GM18505 (cell line): ENCODE measurements at regions not wholly inside any gene's neighbourhood (a gene's known extent, or its start where the extent isn't known, plus 50 kb on each side); places are given as distances from the start of the nearest gene placed in this dataset.
"Not testable (repeated sequence)": the region's sequence is repeated elsewhere in the genome, so short reads cannot be mapped to it uniquely, and the experiment has no call there.

Experiments
- ATAC-seq: cut with Tn5 transposase; IDR thresholded peaks from one replicate; pipeline ENCODE4 v1.9.1; 2021; ENCODE audit not compliant: unreplicated experiment
- POLR2A ChIP-seq: IDR thresholded peaks from 4 replicates; pipeline ENCODE4 v1.6.1; 2011; ENCODE audit warnings: borderline replicate concordance; ENCODE audit not compliant: insufficient read depth, insufficient read length; ENCODE audit errors: extremely low read depth

DNA sequence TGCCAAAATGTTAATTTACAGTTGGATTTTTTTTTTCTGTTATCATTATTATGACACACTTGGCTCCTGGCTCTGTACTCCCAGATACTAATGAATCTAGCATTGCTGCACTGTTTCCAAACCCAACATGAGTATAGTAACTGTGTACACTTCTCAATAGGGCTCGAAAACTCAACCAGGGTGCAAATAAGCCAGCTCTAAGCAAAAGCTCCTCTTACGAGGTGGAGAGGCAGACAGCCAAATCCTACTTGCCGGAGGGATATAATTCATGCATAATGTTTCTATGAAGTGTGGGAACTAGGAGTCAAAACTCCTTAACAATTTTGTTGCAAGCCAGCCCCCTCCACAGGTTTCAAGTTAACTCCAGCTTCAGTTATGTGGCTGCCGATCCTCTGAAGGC is 510.4 kb upstream of the ZP4 start:
- ATAC-seq = no peak
- TF ChIP-seq POLR2A = no peak

DNA sequence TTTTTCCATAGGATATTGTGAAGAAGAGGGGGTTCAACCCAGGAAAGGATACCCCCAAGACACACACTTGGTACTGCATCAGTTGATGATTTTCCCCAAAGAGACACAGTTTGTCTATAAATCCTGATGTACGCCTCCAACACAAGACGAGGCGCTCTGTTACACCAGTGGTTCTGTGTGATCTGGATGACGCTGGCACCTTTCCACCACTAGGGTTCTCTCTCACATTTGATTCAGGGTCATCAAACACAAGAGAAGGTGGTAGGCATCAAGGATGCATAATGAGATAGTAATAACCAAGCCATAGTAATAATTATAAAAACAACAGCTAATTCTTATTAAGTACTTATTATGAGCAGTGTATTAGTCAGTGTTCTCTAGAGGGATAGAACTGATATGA is 508.8 kb upstream of the ZP4 start:
- no peak for TF ChIP-seq POLR2A
- ATAC-seq = no peak

DNA sequence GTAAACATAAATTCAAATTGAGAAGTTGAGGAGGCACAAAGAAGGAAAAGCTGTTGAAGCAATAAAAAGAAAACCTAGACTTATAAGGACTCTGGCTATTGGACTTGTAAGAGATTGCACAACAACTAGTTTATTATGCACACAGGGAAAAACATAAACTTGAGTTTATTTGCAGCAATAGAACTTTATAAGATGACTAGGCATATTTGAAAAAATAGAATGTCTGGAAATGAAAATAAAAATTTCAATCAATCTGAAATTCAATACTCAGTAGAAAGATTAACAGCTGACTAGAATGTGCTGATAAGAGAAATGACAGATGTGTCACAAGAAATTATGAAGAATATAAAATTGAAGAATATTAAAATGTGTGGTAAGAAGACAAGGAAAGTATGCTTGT is 505.4 kb upstream of the ZP4 start:
- no peak for ATAC-seq
- no peak for TF ChIP-seq POLR2A

DNA sequence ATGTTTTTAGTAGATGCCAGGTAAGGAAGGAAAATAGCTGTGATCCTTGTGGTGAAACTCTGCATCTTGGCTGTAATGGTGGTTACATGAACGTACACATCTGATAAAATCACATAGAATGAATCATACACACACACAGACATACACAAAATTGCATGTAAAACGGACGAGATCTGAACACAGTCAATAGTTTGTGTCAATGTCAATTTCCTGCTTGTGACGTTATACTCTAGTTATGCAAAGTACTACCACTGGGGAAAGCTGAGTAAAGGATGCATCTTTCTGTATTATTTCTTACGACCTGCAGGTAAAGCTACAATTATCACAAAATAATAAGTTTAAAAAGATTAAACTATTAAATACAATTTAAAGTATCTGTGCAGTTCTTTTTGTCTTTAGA is 493.7 kb upstream of the ZP4 start:
- TF ChIP-seq POLR2A = no peak
- ATAC-seq = no peak

DNA sequence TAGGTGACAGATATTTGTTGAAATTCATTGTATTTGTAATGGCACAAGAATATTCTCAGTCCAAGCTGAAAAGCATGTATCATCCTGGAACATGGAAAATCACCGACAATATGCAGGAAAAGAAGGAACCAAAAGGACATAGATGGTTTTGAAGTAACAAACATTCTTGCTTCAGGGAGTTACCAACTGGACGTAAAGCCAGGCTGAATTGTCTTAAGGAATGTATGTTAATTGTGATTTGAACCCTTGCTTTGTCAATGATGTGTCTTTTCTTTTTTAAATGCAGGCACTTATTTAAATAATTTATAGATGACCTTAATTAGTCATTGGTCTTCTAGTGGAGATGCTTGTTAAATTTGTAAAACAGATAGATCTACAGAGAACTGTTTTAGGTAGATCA is 489.4 kb upstream of the ZP4 start:
- no peak for TF ChIP-seq POLR2A

DNA sequence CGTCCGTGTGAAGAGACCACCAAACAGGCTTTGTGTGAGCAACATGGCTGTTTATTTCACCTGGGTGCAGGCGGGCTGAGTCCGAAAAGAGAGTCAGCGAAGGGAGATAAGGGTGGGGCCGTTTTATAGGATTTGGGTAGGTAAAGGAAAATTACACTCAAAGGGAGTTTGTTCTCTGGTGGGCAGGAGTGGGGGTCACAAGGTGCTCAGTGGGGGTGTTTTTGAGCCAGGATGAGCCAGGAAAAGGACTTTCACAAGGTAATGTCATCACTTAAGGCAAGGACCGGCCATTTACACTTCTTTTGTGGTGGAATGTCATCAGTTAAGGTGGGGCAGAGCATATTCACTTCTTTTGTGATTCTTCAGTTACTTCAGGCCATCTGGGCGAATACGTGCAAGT is 488.7 kb upstream of the ZP4 start:
- not testable (repeated sequence) for ATAC-seq

More for the DNA sequence above, 489.4 kb upstream of the ZP4 start:
- ATAC-seq = no peak

DNA sequence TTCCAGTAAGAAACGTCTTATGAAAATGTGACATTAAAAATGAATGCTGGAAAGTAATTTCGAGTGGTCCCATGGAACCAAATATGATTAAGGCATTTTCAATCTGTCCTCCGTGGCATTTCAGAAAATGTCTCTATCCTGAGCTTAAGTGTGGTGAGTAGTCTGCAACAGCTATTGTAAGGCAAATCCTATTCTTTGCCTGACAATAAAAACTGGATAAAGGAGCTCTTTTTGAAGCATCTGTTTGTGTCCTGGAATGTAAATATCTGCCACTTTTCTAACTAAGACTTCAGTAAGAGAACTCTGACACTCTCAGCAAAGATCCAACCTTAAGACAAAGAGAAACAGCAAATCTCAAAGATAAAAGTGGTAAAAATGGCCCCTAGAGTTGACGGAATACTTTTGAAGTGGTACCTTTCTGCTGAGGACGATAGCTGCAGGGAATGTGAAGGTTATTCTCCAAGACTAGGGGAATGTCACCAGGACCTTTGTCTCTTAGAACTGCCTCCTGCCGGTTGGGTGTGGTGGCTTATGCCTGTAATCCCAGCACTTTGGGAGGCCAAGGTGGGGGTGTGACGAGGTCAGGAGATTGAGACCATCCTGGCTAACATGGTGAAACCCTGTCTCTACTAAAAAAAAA is 486.7 kb upstream of the ZP4 start:
- no peak for TF ChIP-seq POLR2A
- no peak for ATAC-seq

DNA sequence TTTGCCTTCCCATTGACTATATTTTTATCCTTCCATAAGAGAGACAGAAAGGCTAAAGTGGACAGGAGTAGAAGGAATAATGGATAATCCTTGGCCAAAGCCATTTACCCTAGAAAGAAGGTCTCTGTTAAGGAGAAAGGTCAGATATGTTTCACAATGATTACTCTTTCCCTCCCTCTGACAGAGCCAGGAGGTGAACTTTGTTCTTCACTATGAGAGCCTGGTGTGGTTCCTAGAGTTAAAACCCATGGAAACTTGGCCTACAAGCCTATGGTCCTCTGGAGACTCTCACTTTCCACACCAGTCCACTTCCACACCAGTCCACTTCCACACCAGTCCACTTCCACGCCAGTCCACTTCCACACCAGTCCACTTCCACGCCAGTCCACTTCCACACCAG is 479.9 kb upstream of the ZP4 start:
- TF ChIP-seq POLR2A = no peak

DNA sequence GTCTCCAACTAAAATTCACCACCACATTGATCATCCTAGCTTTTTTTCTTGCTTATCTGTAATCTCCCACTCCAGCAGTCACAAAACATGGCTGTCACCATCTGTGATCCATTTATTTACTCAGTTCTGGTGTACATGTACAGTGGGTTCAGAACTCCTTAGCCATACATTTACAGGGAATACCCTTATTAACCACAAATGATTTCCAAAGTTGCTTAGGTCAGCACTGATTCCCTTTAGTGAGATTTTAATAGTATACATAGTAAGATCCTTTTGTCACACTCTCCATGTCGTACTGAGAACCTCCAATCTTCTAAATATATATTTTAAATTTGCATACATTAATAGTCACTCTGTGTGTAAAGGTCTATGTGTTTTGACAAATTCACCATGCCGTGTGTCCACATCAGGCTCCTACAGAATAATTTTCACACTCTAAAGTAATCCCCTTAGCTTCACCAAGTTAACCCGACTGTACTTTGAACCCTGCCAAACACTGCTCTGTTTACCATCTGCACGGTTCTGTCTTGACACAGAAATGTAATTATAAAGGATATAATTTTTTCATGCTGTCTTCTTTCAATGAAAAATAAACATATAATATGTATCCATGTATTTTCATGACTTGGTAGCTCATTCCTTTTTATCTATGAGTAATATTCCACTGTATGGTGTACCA is 473.6 kb upstream of the ZP4 start:
- no peak for ATAC-seq
- TF ChIP-seq POLR2A = no peak

More for the DNA sequence above, 479.9 kb upstream of the ZP4 start:
- no peak for ATAC-seq

DNA sequence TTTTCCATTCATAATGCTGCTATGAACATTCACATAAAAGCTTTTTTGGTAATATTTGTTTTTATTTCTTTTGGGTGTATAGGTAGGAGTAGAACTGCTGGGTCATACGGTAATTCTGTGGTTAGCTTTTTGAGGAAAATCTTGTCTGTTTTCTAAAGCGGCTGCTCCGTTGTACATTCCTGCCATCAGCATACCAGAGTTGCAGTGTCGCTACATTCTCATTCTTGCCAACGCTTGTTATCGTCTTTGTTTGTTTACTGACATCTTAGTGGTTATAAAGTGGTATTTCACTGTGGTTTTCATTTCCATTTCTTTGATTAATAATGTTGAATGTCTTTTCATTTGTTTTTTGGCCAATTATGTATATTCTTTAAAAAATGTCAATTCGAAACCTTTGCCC is 469.8 kb upstream of the ZP4 start:
- no peak for TF ChIP-seq POLR2A
- no peak for ATAC-seq

DNA sequence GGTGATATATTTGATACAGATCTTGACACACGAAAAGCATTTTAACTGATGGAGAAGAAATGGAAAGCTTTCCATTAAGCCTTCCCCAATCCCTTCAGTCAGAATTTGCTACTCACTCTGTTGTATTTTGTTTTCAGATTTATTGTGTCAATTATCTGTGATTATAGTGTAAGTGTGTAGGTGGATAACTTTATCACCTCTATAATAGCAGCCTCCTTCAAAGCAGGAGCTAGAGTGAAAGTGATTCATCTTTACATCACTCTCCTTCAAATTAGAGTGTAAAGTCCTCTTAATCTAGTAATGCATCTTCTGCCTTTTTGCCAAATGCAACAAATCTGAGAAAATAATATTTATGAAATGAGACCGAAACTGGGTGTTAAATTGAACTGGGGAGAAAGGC is 459.7 kb upstream of the ZP4 start:
- no peak for TF ChIP-seq POLR2A

DNA sequence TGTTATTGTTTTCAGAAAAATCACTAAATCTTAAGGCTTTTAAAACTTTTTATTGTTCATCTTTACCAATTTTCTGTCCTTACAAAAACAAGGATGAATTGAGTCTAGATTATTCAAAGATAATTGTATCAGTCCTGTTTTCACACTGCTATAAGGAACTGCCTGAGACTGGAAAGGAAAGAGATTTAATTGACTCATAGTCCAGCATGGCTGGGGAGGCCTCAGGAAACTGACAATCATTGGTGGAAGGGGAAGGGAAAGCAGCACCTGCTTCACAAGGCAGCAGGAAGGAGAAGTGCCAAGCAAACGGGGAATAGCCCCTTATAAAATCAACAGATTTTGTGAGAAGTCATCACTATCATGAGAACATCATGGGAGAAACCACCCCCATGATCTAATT is 455.6 kb upstream of the ZP4 start:
- TF ChIP-seq POLR2A = no peak
- no peak for ATAC-seq

More for the DNA sequence above, 459.7 kb upstream of the ZP4 start:
- no peak for ATAC-seq

DNA sequence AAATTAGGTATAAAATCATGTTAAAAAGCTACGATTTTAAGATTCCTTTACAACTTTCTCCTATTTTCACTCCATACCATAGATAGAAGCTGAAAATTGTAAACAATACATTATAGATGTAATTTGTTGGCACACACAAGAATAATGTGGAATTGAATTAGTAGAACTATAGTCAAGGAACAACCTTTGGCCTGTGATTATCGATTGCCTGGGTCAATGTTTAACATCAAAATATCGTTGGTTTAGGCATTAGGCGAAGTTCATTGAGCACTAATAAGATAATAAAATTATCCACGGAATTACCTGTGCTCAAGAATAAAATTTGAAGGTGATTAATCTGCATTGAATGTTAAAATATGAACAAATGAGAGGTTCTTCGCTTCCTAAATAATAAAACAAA is 455.1 kb upstream of the ZP4 start:
- TF ChIP-seq POLR2A = no peak
- no peak for ATAC-seq

DNA sequence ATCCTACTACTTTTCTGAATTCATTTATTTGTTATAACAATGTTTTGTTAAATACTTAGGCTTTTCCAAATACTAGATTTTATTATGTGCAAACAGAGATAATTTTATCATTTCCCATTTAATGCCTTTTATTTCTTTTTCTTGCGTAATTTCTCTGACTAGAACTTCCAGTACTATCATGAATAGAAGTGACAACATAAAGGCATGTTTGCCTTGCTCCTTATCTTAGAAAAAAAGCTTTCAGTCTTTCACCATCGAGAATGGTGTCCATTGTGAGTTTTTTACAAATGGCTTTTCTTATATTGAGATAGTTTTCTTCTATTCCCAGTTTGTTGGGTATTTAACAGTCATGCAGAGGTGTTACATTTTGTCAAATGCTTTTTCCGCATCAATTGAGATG is 453.1 kb upstream of the ZP4 start:
- no peak for TF ChIP-seq POLR2A
- ATAC-seq = no peak

DNA sequence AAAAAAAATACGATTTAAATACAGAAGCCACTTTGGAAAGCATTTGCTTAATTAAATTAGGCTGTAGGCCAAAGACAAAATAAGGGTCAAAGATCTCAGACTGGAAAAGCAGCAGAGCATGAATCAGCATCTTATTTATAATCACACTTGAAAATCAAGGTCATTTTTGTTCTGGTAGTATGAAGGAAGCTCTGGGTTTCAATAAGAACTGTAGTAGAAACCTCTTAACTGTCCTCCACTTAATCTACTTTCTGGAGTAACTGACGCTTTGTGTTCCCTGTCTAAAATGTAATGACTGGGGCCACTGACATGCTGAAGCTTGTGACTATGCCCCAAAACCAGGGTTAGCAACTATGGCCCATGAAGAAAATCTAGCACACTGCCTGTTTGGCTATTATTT is 450.7 kb upstream of the ZP4 start:
- TF ChIP-seq POLR2A = no peak
- no peak for ATAC-seq
